ENCODE measurements at regions not wholly inside any gene's neighbourhood (a gene's known extent, or its start where the extent isn't known, plus 50 kb on each side); places are given as distances from the start of the nearest gene placed in this dataset.

- no peak for DNase-seq (ENCODE audit: low spot score)
These were observed 162.6 kb upstream of the CYRIA start for GRCh38 chr2:16828044-16828827.

GRCh38 chr2:16824472-16824871 is 158.8 kb upstream of the CYRIA start:
- DNase-seq (ENCODE audit: low spot score) = no peak

GRCh38 chr2:16821692-16822091 is 156.1 kb upstream of the CYRIA start:
- no peak for DNase-seq (ENCODE audit: low spot score)

GRCh38 chr2:16818203-16818556 is 152.5 kb upstream of the CYRIA start:
- no peak for DNase-seq (ENCODE audit: low spot score)

- DNase-seq (ENCODE audit: low spot score) = no peak
These were observed 151.9 kb upstream of the CYRIA start for GRCh38 chr2:16817305-16818202.

GRCh38 chr2:16816522-16816921 is 150.9 kb upstream of the CYRIA start:
- DNase-seq (ENCODE audit: low spot score) = no peak

- DNase-seq (ENCODE audit: low spot score) = no peak
These were observed 150.4 kb upstream of the CYRIA start for GRCh38 chr2:16816016-16816415.

- no peak for DNase-seq (ENCODE audit: low spot score)
These were observed 148.0 kb upstream of the CYRIA start for GRCh38 chr2:16813593-16813992.

GRCh38 chr2:16798472-16798871 is 132.8 kb upstream of the CYRIA start:
- DNase-seq (ENCODE audit: low spot score) = no peak

- no peak for DNase-seq (ENCODE audit: low spot score)
These were observed 125.9 kb upstream of the CYRIA start for GRCh38 chr2:16791496-16791895.

GRCh38 chr2:16785149-16785548 is 119.5 kb upstream of the CYRIA start:
- no peak for DNase-seq (ENCODE audit: low spot score)

GRCh38 chr2:16784652-16785051 is 119.0 kb upstream of the CYRIA start:
- DNase-seq (ENCODE audit: low spot score) = no peak

GRCh38 chr2:16777123-16777870 is 111.7 kb upstream of the CYRIA start:
- DNase-seq (ENCODE audit: low spot score) = no peak

- DNase-seq (ENCODE audit: low spot score) = no peak
These were observed 110.2 kb upstream of the CYRIA start for GRCh38 chr2:16775899-16776231.

GRCh38 chr2:16774980-16775898 is 109.6 kb upstream of the CYRIA start:
- DNase-seq (ENCODE audit: low spot score) = no peak

- no peak for DNase-seq (ENCODE audit: low spot score)
These were observed 108.5 kb upstream of the CYRIA start for GRCh38 chr2:16774091-16774490.

- peak; percentile 44 for DNase-seq (ENCODE audit: low spot score)
These were observed 107.6 kb upstream of the CYRIA start for GRCh38 chr2:16773080-16773713.

GRCh38 chr2:16767789-16768476 is 102.3 kb upstream of the CYRIA start:
- no peak for DNase-seq (ENCODE audit: low spot score)

GRCh38 chr2:16765356-16765755 is 99.7 kb upstream of the CYRIA start:
- DNase-seq (ENCODE audit: low spot score) = no peak

- no peak for DNase-seq (ENCODE audit: low spot score)
These were observed 98.9 kb upstream of the CYRIA start for GRCh38 chr2:16764487-16764886.
